NCI-H1048 (cell line): ENCODE measurements at regions not wholly inside any gene's neighbourhood (a gene's known extent, or its start where the extent isn't known, plus 50 kb on each side); places are given as distances from the start of the nearest gene placed in this dataset.

Experiments
- DNase-seq: peaks from one replicate; lab custom pipeline; 2025; lab: John Stamatoyannopoulos, UW

DNA sequence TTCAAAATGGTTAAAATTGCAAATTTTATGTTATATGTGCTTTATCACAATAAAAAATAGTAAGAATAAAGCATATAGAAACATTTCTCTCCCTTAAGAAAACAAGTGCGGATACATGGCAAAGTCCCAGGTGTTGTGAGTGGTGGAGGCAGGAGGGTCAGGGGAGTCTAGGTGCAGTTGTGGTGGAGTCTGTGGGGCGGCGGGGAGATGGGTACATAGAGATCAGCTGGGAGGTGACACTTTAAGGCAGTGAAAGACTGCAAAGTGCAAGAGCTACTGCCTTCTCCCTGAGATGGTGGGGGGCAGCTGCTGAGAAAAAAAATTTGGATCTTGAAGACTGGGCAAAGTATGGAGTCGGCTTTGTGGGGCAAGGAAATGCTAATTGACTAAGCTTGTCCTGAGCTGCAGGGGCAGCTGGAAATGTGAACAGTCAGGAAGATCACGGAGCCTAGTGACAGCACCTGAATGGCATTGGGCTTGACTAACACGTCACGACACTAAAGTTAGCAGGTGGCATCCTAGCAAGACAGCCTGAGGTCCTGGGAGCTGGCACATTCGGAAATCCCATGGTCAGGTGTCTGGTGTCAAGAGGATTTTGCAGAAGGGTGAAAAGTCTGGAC is 72.9 kb upstream of the IRS2 start:
- no peak for DNase-seq

DNA sequence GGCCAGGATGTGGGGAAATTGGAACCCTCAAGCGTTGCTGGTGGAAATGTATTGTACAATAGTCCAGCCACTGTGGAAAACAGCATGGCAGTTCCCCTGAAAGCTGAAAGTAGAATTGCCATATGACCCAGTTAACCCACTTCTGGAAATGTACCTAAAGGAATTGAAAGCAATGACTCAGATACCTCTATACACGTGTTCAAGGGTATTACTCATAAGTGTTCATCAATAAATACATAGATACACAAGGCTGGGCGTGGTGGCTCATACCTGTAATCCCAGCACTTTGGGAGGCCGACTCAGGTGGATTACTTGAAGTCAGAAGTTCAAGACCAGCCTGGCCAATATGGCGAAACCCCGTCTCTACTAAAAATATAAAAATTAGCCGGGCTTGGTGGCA is 71.9 kb upstream of the IRS2 start:
- no peak for DNase-seq

DNA sequence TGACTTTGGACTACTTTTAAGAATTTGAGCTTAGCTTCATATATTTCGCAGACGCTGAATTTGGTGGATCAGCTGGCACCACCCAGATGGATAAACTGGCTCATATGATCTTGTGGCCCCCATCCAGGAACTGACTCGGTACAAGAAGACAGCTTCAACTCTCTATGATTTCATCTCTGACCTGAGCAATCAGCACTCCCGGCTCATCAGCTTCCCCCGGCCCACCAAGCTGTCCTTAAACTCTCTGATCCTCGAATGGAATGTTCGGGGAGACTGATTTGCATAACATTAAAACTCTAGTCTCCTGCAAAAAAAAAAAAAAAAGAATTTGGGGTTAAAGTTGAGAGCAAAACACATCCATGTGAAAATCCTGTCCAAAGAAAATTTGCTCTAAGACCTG is 71.4 kb upstream of the IRS2 start:
- no peak for DNase-seq

DNA sequence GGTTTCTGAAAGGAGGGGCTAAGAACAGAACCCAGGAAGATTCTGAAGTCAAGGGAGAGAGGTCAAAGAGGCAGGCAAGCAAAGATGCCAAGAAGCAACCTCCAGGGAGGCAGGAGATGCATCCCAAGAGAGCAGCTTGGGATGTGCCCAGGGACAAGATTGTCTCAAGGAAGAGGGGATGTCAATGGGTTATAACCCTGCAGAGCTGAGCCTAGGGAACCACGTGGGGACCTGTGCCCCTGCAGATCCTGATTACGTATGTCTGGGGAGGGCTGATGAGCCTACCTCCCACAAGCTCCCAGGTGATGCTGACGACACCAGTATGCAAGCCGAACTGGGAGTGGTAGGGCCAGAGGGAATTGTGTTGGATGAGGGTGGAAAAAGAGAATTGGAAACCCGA is 70.9 kb upstream of the IRS2 start:
- no peak for DNase-seq

DNA sequence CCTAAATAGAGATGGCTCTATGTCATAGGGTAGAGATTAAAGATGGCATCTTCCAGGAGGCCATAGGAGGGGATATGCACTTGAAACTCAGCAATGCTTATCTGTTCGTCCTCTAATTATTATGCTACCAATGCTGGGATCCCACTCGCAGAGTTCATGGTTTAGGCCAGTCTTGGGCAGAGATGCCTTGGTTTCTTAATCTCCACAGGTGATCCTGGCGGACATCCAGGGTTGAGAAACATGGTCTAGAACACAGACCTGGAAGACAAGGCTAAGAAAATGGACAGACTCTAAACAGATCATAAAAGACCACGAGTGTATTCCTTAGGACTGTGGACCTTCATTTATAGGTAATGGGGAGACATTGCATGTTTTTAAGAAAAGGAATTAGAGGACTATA is 70.0 kb upstream of the IRS2 start:
- DNase-seq, result no peak

DNA sequence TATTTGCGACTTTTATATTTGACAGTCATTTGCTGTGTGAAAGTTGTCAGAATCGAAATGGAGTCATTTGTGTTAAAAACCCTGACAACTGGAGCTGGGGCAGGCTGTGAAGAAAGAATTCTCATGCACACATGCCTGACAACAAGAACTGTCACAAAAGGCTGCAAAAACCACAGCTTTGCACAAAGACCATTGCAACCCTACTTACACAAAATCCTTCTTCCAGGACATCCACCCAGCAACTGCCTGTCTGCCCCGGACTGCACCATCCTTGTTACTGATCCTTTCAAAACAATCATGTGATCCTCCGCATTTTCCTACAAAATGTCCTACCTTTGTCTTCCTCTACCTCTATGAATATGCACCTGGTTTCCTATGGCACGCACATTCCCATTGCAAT is 66.8 kb upstream of the IRS2 start:
- DNase-seq, result no peak

DNA sequence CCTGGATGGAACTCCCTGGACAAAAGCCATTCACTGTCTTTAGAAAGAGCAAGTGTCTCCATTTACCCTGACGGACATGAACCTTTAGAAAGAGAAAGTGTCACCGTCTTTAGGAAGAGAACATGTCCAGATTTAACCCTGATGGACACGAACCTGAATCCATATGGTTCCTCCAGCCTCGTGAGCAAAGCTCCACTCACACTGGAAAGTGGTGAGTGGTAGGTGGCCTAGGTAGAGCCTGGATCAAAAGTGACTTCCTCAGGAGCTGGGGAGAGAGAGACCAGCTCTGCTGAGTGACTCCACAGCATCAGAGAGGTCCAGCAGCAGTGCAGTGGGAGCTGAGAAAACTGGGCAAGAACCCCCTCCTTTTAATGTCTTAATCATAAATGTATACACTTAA is 59.8 kb upstream of the IRS2 start:
- no peak for DNase-seq

DNA sequence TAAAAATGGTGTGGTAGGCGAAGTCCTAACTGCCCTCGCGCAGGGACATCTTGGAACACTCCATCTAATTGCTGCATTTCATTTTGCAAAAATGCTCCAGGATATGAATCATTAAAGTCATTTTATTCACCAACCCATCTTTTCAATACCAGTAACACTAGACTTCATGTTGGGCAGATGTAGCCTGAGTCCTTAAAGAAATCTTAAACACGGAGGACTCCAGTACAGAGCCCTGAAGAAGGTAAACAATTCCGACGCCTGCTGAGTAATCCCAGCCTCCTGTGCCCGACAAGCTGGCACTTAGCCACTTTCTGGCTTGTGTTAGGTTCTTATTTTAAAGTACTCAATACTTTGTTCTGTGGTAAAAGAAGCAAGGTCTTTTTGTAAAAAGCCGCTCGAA is 58.0 kb upstream of the IRS2 start:
- DNase-seq, result no peak

DNA sequence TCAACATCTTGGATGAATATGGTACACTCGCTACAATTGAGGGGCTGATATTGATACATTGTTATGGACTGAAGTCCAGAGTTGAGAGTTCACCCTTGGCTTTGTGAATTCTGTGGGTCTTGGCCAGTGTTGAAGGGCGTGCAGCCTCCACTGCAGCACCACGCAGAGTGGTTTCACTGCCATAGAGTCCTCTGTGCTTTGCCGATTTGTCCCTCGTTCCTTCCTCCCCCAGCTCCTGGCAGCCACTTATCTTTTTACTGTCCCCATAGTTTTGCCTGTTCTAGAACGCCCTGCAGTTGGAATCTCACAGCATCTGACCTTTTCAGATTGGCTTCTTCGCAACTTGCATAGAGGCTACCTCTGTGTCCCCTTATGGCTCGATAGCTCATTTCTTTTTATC is 57.3 kb upstream of the IRS2 start:
- no peak for DNase-seq

DNA sequence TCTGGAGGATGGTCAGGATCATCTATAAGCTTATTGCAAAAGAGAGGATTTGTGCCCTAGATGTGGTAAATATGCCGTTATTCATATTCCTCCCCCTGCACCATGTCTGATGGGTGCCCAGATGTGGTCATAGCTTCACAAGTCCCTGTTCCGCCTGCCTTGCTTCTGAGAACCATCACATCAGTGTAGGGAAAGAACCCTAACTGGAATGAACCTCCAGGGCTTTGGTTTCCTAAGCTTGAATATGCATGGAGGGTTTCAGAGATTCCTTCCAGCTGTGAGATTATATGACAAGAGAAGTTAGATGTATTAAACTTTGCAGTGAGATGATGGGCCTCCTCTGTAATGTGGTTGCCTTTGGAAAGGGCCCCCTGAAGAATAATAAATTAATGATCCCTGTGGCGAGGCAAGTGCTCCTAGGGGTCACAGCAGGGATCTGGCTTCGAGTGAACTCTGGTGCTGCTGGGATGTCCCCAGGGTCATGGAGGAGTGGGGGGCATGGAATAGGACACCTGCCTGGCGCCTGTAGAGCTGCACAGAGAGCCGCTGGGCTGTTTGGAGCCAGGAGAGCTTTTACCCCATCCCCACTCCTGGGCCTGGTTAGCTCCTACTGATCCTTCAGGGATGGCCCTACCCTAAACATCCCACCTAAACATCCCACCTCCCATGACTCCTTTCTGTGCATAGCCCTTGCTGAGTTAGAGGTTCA is 56.0 kb upstream of the IRS2 start:
- DNase-seq, result no peak

DNA sequence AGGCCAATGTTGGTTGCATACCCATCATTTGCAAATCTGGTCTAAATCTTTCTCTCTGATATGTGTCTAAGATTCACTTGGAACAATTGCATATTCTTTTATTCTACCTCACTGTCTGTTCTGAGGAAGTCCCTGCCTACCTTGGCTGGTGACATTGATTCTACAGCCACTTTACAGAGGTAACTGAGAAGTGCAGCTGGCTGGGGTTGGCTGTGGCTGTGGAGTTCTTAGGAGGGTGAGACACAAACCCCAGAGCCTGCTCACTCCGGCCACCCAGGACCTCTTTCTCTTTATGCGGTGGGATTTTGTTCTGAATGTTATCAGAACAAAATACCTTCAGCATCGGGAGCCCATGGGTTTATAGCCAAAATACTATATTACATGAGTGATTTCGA is 54.5 kb upstream of the IRS2 start:
- no peak for DNase-seq

DNA sequence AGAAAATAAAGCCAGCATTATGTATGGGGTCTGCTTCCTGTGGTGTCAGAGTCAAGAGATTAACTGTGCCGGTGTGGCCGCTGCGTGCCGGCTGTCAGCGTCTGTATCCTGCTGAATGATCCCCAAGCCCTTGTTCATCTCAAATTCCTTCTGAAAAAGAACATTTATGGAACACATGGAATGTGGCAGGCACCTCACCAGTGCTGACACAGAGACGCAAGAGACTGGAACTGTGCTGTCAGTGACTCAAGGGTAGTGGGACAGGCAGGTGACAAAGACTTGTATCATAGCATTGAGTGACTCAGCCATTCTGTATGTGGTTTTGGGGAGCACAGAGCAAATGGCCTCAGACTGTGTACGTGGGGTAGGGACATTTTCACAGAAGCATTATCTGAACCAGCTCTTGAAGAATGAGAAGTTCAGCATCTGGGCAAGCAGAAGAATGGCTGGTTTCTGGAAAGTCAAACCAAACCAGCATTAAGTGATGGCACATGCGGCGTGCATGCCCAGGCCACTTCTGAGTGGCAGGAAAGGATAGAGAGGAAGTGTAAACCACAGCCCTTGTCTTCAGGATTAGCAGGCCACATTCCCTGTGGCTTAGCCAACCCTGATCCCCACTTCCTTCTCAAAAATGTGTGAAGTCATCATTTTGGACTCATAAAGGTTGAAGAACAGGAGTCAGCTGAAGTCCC is 54.0 kb upstream of the IRS2 start:
- DNase-seq, result no peak

DNA sequence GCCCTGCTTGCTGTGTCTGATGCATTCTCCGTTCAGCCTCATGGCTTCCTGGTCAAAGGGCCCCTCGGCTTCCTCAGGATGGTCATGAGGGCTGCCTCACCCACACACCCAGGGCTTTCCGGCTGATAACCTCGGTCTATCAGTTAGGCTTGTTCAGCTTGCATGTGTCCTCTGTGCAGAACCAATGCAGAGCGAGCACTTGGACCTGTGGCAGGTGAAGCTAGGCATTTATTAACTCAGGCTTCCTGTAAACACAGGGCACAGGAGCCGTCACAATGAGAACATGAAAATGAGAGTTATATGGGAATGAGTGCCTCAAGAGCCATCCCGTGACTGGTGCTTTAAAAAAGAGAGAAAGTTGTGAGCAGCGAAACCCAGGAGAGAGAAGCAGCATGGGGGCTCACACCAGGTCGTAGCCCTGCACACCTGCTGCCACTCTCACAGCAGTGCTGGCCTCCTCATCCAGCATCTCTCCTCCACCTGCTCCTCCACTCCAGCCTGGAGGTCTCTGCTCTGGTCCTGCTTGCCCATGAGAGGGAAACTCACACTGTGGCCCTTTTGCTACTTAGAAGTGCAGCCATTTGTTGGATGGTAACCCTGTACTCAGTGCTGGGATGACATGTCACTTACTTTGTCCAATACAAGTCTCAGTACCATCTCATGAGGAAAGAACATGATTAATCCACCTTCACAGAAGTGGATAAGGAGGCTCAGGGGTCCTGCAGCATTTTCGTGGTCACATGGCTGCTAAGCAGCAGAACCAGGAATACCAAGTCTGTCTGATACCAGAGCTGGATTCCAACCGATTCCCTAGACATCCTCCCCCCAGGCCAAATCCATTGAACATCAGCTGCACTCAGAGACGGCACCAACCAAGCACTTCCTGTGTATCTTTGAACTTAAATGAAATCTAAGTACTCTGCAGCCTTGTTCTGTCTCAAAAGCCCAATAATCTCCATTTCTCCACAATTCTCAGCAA is 50.5 kb upstream of the IRS2 start:
- DNase-seq, result no peak
